Epidermal melanocyte (primary cell): ENCODE measurements at regions not wholly inside any gene's neighbourhood (a gene's known extent, or its start where the extent isn't known, plus 50 kb on each side); places are given as distances from the start of the nearest gene placed in this dataset.
"Not testable (repeated sequence)": the region's sequence is repeated elsewhere in the genome, so short reads cannot be mapped to it uniquely, and the experiment has no call there.

ENCODE experiments used
- DNase-seq: peaks from one replicate; pipeline ENCODE4 v3.0.0; 2011; ENCODE audit warnings: low spot score; ENCODE audit not compliant: insufficient read length

GRCh38 chr13:81102066-81102465, 761.1 kb upstream of the SPRY2 start:
- not testable (repeated sequence) for DNase-seq

GRCh38 chr13:81089371-81090157, 748.6 kb upstream of the SPRY2 start:
- DNase-seq: no peak

- no peak for DNase-seq
These were observed 740.1 kb upstream of the SPRY2 start for GRCh38 chr13:81080911-81081454.

- no peak for DNase-seq
These were observed 737.1 kb upstream of the SPRY2 start for GRCh38 chr13:81078048-81078447.

GRCh38 chr13:81069822-81070221, 728.9 kb upstream of the SPRY2 start:
- DNase-seq: not testable (repeated sequence)

GRCh38 chr13:81058916-81059290, 718.0 kb upstream of the SPRY2 start:
- no peak for DNase-seq

- no peak for DNase-seq
These were observed 717.4 kb upstream of the SPRY2 start for GRCh38 chr13:81058211-81058915.

GRCh38 chr13:81051873-81052272, 710.9 kb upstream of the SPRY2 start:
- no peak for DNase-seq

- no peak for DNase-seq
These were observed 707.1 kb upstream of the SPRY2 start for GRCh38 chr13:81048026-81048461.

- DNase-seq: no peak
These were observed 700.8 kb upstream of the SPRY2 start for GRCh38 chr13:81041761-81042160.

GRCh38 chr13:81031996-81032395, 691.1 kb upstream of the SPRY2 start:
- no peak for DNase-seq

GRCh38 chr13:81025091-81025490, 684.2 kb upstream of the SPRY2 start:
- DNase-seq: no peak

- DNase-seq: no peak
These were observed 680.4 kb upstream of the SPRY2 start for GRCh38 chr13:81021284-81021840.

- no peak for DNase-seq
These were observed 679.1 kb upstream of the SPRY2 start for GRCh38 chr13:81020010-81020409.

- DNase-seq: no peak
These were observed 678.0 kb upstream of the SPRY2 start for GRCh38 chr13:81018936-81019335.

GRCh38 chr13:81017513-81018152, 676.7 kb upstream of the SPRY2 start:
- peak; percentile 46 for DNase-seq

GRCh38 chr13:81012031-81012430, 671.1 kb upstream of the SPRY2 start:
- no peak for DNase-seq

GRCh38 chr13:81001828-81002385, 661.0 kb upstream of the SPRY2 start:
- DNase-seq: no peak

GRCh38 chr13:80998603-80999002, 657.7 kb upstream of the SPRY2 start:
- DNase-seq: not testable (repeated sequence)

GRCh38 chr13:80989747-80990146, 648.8 kb upstream of the SPRY2 start:
- no peak for DNase-seq

GRCh38 chr13:80989241-80989640, 648.3 kb upstream of the SPRY2 start:
- DNase-seq: no peak
